Effector memory CD8-positive, alpha-beta T cell (primary cell): ENCODE measurements at regions not wholly inside any gene's neighbourhood (a gene's known extent, or its start where the extent isn't known, plus 50 kb on each side); places are given as distances from the start of the nearest gene placed in this dataset.
A peak's percentile ranks its signal among the peaks of the same experiment; 100 is the strongest.

ENCODE experiments used
- ATAC-seq: fragments of 150-1000 bp; cut with Tn5 transposase; replicated peaks from 2 replicates; pipeline ENCODE4 v1.10.0; 2021; ENCODE audit warnings: mild to moderate bottlenecking, moderate library complexity
- DNase-seq, 3 experiments: peaks; one replicate each; pipeline ENCODE4 v3.0.0; 2021
- H3K27ac Mint-ChIP-seq, 2 donors: one replicate each; pipeline ENCODE4 v1.8.0; 2022; ENCODE audit warnings: mild to moderate bottlenecking in 2 of 2, mixed read lengths in 2 of 2, moderate library complexity in 2 of 2
- H3K27me3 Mint-ChIP-seq, 2 donors: one replicate each; pipeline ENCODE4 v1.8.0; 2022; ENCODE audit warnings: mixed read lengths in 2 of 2
- H3K36me3 Mint-ChIP-seq: one replicate; pipeline ENCODE4 v1.8.0; 2022; ENCODE audit warnings: mild to moderate bottlenecking, moderate library complexity, mixed read lengths; ENCODE audit not compliant: insufficient read depth
- H3K4me1 Mint-ChIP-seq, 2 donors: one replicate each; pipeline ENCODE4 v1.8.0; 2022; ENCODE audit warnings: low read depth in 2 of 2, mixed read lengths in 2 of 2
- H3K4me3 Mint-ChIP-seq, 2 donors: one replicate each; pipeline ENCODE4 v1.8.0; 2022; ENCODE audit warnings: mild to moderate bottlenecking in 2 of 2, mixed read lengths in 2 of 2, moderate library complexity in 2 of 2
- H3K9me3 Mint-ChIP-seq, 2 donors: one replicate each; pipeline ENCODE4 v1.8.0; 2022; ENCODE audit warnings: mixed read lengths in 2 of 2

DNA sequence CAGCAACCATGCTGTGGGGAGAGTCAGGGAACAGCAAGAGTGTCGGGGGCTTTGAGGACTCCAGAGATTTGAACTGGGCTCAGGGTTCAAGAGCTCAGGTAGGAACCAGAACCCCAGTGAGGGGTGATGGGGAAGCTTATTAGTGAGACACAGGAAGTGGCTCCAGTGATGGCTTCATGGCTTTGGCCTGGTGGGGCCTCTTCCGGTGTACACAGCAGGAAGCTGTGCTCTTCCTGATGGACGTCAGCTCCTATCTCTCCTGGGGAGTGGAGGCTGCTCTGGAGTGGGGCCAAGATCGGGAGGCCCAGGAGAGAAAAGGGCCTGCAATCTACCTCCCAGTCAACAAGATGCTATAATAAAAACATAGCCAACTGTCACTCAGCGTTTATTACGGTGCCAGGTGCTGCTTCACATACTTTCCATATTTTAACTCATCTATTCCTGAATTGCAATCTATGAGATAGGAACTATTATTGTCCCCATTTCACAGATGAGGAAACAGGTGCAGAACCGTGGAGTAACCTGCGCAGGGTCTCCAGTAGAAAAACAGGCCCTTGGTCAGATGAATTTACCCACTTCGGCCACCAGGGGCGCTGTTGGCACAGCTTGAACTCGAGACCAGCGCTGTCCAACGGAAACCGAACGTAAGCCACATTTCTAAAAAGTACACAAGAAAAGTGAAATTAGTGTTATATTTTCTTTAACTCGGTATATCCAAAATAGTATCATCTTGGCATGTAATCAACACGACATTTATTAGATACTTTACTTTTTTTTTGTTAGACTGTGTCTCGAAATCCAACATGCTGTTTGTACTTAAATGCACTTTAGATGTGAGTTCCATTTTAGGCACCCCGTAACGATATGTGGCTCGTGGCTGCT, 63.6 kb upstream of the DLK1 start:
- Mint-ChIP-seq H3K27me3 (peaks cover 29 to 44% of the 10 kb centered on the region in 2 donors), H3K4me3 (no peak overlapping the region), H3K36me3 (no peaks in the 10 kb centered on the region), H3K27ac (peak overlapping the region in 1 of 2 donors; percentile 18), H3K9me3 (no peaks in the 10 kb centered on the region), H3K4me1 (peaks cover 0 to 8% of the 10 kb centered on the region in 2 donors)
- ATAC-seq (peak; percentile 49), DNase-seq (peak; percentile 46 to 53 (median 47))

DNA sequence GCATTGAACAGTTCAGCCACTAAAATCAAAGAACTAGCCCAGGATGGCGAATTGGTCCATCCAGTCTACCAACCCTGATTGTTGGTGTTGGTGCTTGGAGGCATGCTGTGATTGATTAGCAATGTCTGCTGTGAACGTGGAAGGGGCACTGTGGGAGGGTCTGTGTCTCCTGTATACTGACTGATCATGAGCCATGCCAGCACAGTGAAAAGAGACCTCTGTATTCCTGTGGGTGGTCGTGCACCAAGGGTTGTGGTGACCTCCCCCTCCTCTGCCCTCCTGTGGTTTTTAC, 63.0 kb upstream of the DLK1 start:
- ATAC-seq (no peak), DNase-seq (no peak)
- Mint-ChIP-seq H3K4me3 (no peak overlapping the region), H3K9me3 (no peaks in the 10 kb centered on the region), H3K4me1 (peaks cover 0 to 8% of the 10 kb centered on the region in 2 donors), H3K27me3 (peaks cover 29 to 50% of the 10 kb centered on the region in 2 donors), H3K36me3 (no peaks in the 10 kb centered on the region), H3K27ac (no peak overlapping the region)

DNA sequence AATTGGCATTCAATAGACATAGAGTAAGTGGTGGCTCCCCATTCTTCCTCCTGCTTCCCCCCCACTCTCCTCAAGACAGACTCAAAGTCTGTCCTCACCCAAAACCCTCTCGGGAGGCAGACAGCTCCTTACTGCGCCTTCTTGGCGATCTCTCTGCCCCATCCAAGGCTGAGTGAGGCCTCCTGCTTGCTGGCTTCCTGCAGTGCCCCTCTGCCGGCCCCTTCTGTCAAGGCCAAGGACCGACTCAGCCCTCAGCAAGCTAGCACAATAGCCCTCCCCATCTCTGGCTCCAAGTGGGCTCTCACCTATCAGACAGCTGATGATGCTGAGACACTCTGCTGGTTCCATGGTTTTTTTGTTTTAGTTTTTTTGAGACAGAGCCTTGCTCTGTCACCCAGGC, 62.5 kb upstream of the DLK1 start:
- Mint-ChIP-seq H3K4me3 (no peak overlapping the region), H3K27ac (no peak overlapping the region), H3K27me3 (peaks cover 29 to 55% of the 10 kb centered on the region in 2 donors), H3K9me3 (no peaks in the 10 kb centered on the region), H3K4me1 (peaks cover 0 to 8% of the 10 kb centered on the region in 2 donors), H3K36me3 (no peaks in the 10 kb centered on the region)
- ATAC-seq = no peak
- DNase-seq = no peak

DNA sequence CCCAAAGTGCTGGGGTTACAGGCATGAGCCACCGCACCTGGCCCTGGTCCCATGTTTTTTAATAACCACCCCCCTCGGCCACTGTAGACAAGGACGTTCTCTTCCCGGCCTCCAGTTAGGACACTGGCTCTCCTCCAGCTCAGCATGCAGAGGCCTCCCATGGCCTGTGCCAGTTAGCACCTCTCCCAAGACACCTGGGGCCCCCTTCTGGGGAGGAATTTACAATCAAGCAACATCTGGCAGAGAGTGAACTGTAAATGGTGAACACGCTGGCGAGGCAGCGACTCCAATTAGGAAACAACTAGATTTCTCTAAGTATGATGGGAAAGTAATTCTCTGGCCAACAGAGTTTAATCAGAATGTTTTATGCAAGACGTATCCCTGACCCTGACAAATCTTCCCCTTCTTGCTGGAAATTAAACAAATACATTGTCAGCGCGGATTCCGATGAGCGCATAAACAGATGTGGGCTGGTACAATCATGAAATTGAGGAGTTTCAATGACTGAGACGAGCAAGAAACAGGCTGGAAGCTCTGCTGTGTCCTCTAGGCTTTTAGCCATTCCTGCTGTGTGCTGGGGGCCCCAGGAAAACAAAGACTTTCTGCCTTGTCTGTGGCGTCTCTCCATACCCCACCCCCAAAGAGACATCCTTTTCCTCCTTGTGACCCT, 61.7 kb upstream of the DLK1 start:
- DNase-seq = no peak
- ATAC-seq = no peak
- no peaks in the 10 kb centered on the region for H3K36me3 Mint-ChIP-seq
- H3K27ac Mint-ChIP-seq = no peak overlapping the region
- peaks cover 0 to 8% of the 10 kb centered on the region in 2 donors for H3K4me1 Mint-ChIP-seq
- peaks cover 29 to 62% of the 10 kb centered on the region in 2 donors for H3K27me3 Mint-ChIP-seq
- H3K4me3 Mint-ChIP-seq = no peak overlapping the region
- H3K9me3 Mint-ChIP-seq = no peaks in the 10 kb centered on the region

DNA sequence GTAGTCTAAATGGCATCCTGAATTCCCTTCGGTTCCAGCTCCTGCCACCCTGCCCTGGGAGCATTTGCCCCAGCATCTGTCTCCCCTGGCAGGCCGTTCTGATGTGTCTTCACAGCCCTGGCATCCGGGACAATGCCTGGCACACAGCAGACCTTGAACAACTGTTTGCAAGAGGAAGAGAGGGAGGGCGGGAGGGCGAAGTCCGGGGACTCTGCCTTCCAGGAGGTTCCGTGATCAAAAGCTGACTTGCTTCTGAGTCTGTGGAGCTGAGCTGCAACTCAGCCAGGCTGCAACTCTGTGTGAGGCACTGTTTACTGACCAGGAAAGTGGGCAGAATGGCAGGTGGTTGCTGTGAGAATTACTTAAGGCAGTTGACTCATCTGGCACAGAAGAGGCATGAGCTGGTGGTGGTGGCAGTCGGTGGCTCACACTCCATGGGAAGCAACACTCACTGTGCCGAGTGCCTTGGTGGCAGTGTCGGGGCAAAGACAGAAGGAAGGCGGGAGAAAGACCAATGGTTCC, 61.1 kb upstream of the DLK1 start:
- Mint-ChIP-seq H3K4me1 (peaks cover 0 to 8% of the 10 kb centered on the region in 2 donors), H3K27me3 (peaks cover 29 to 65% of the 10 kb centered on the region in 2 donors), H3K36me3 (no peaks in the 10 kb centered on the region), H3K4me3 (no peak overlapping the region), H3K27ac (no peak overlapping the region), H3K9me3 (no peaks in the 10 kb centered on the region)
- DNase-seq = no peak
- ATAC-seq = no peak

DNA sequence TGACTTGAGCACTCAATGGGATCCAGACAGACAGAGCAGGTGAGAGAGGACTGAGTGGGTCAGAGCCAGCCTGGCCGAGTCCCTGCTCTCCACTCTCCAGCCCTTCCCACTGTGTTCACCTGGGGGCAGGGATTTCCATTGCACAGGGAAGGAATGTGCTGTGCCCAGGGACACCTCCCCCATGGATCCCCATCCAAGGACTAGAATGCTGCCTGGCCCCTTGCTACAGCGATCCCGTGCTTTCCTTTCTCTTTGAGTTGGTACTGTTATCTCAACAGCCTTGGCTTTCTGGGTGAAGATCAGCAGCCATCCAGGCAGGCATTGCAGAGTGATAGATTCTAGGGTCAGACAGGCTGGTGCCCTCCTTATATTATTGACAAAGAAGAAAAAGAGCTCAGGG, 60.3 kb upstream of the DLK1 start:
- no peak overlapping the region for H3K27ac Mint-ChIP-seq
- no peak overlapping the region for H3K4me3 Mint-ChIP-seq
- peaks cover 29 to 73% of the 10 kb centered on the region in 2 donors for H3K27me3 Mint-ChIP-seq
- no peak for ATAC-seq
- no peak for DNase-seq
- H3K9me3 Mint-ChIP-seq = no peaks in the 10 kb centered on the region
- H3K4me1 Mint-ChIP-seq = peaks cover 0 to 8% of the 10 kb centered on the region in 2 donors
- H3K36me3 Mint-ChIP-seq = no peaks in the 10 kb centered on the region

DNA sequence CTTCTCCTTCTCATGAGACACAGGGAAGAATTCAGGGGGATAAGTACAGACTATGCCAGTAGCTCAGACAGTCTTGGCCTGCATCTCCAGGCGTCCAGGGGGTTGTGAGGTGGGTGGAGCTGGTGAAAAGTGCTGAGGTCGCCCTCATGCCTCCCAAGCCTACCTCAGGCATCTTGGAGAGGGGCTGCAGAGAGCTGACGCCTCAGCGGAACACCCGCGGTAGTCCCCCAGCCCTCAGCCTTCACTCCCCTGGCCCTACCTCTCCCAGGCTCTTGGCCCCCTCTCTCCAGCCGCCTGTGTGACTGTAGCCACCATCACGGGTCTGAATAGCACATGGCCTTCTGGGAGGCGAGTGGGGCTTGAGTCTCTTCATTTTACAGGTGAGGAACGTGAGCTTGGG, 59.8 kb upstream of the DLK1 start:
- H3K36me3 Mint-ChIP-seq = no peaks in the 10 kb centered on the region
- no peak overlapping the region for H3K4me3 Mint-ChIP-seq
- peaks cover 33 to 78% of the 10 kb centered on the region in 2 donors for H3K27me3 Mint-ChIP-seq
- no peaks in the 10 kb centered on the region for H3K9me3 Mint-ChIP-seq
- DNase-seq (no peak), ATAC-seq (no peak)
- no peak overlapping the region for H3K27ac Mint-ChIP-seq
- H3K4me1 Mint-ChIP-seq = peaks cover 0 to 8% of the 10 kb centered on the region in 2 donors

DNA sequence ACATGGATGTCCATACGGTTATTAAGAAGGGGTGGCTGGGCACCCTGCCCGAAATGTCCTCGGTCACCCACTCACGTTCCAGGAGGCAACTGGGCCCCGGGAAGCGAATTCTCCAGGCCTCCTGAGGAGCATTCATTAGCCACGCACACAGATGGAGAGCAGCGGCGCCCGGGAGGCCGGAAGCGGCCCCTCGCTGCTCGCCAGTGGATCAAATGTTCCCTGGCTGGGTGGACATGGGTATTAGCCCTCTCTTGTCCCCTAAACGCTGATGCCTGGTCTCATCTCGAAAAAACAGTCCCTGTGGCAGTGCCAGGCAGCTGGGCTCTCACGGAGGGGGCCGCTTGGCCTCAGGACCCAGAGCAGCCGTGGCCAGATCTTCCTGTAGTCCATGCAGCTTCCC, 59.0 kb upstream of the DLK1 start:
- H3K9me3 Mint-ChIP-seq = no peaks in the 10 kb centered on the region
- DNase-seq (no peak), ATAC-seq (no peak)
- H3K36me3 Mint-ChIP-seq = no peaks in the 10 kb centered on the region
- peaks cover 39 to 86% of the 10 kb centered on the region in 2 donors for H3K27me3 Mint-ChIP-seq
- H3K4me1 Mint-ChIP-seq = peaks cover 0 to 8% of the 10 kb centered on the region in 2 donors
- no peak overlapping the region for H3K4me3 Mint-ChIP-seq
- no peak overlapping the region for H3K27ac Mint-ChIP-seq

DNA sequence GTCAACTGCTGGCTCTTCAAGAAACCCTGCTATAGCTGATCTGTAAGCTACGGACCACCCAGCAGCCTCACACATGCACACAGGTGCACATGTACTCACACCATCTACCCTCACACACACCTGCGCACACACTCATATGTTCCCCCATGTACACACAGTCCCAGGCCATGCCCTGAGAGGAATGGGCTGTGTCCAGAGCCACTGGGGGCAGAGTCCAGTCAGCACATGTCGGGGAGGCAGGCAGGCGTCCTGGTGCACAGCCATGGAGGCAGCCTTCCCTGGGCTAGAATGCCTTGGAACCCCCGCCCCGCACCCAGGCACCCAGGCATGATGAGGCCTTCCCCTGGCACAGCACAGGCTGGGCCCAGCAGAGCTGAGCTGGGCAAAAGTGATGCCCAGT, 58.3 kb upstream of the DLK1 start:
- no peak overlapping the region for H3K4me3 Mint-ChIP-seq
- no peak overlapping the region for H3K27ac Mint-ChIP-seq
- ATAC-seq = no peak
- H3K27me3 Mint-ChIP-seq = peaks cover 46 to 93% of the 10 kb centered on the region in 2 donors
- no peaks in the 10 kb centered on the region for H3K9me3 Mint-ChIP-seq
- peaks cover 3 to 10% of the 10 kb centered on the region in 2 donors for H3K4me1 Mint-ChIP-seq
- H3K36me3 Mint-ChIP-seq = no peaks in the 10 kb centered on the region
- no peak for DNase-seq

DNA sequence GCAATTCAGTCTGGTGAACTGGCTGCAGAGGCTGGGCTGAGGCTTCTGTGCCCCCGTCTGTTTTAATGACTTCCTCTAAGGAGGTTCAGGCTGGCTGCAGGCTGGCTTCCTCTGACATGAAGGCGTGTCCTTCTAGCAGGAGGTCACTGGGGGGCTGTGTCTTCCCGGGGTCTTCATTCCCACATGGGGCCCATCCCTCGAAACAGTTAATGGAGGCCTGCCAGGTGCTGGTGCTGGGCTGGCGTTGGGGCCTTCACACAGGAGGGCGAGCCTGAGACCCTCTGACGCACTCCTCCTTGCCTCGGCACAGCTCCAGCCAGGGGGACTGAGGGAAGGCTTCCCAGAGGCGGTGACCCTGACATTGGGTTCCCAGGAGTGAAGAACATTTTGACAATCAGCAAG, 57.7 kb upstream of the DLK1 start:
- DNase-seq (no peak), ATAC-seq (no peak)
- peaks cover 6 to 12% of the 10 kb centered on the region in 2 donors for H3K4me1 Mint-ChIP-seq
- H3K9me3 Mint-ChIP-seq = no peaks in the 10 kb centered on the region
- H3K27ac Mint-ChIP-seq = no peak overlapping the region
- peaks cover 53 to 97% of the 10 kb centered on the region in 2 donors for H3K27me3 Mint-ChIP-seq
- H3K4me3 Mint-ChIP-seq = no peak overlapping the region
- H3K36me3 Mint-ChIP-seq = no peaks in the 10 kb centered on the region

DNA sequence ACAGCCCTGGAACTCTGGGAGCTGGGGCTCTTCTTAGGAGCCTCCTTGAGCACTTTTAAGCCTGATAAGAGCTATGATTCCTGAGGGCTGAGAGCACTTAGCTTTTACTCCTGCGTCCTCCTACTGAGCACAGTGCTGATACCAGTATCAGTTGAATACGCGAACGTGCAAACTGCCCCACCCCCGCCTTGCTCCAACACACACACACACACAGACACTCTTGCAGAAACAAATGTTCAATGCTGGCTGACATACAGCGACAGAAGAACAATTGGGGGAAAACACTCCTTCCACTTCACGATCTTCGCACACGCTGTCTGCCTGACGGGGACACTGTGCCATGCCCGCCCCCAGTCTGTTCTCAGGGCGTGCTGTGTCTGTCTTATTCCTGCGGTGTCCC, 57.2 kb upstream of the DLK1 start:
- DNase-seq = no peak
- H3K9me3 Mint-ChIP-seq = no peaks in the 10 kb centered on the region
- H3K27me3 Mint-ChIP-seq = peaks cover 53 to 97% of the 10 kb centered on the region in 2 donors
- no peaks in the 10 kb centered on the region for H3K36me3 Mint-ChIP-seq
- no peak overlapping the region for H3K27ac Mint-ChIP-seq
- no peak for ATAC-seq
- no peak overlapping the region for H3K4me3 Mint-ChIP-seq
- peaks cover 6 to 9% of the 10 kb centered on the region in 2 donors for H3K4me1 Mint-ChIP-seq

DNA sequence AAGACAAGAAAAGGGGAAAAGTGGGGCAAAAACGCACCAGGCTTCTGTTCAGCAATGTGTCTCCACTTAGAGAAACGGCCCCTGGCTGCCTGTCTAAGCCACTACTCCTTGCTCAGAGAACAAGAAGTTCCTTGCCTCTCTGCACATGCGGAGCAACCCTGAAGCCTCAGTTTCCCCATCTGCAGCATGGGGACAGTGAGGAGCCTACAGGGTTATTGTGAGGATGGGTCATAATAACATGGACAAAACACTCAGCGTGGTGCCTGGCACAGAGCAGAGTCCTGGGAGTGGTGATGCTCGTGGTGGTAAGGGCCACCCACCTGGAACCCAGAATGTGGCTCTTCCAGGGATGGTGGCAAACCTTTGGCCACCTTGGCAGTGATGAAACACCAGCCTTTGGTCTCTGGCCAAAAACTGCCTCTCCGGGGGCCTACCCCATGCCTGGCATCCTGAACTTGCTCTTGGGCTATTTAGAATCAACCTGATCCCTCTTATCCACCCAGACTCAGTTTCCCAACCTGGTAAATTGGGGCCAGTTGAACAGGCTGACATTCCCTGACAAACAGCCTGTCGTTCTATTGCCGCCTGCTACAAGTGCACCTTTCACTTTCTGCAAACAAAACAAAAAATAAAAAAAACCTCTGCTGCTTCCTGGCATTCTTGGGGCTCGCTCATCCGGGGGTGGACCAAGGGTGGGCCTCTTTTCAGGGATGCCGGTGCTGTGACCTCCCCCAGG, 56.5 kb upstream of the DLK1 start:
- H3K4me3 Mint-ChIP-seq = no peak overlapping the region
- peaks cover 6 to 9% of the 10 kb centered on the region in 2 donors for H3K4me1 Mint-ChIP-seq
- no peak overlapping the region for H3K27ac Mint-ChIP-seq
- DNase-seq = no peak
- H3K9me3 Mint-ChIP-seq = no peaks in the 10 kb centered on the region
- no peak for ATAC-seq
- peaks cover 49 to 97% of the 10 kb centered on the region in 2 donors for H3K27me3 Mint-ChIP-seq
- H3K36me3 Mint-ChIP-seq = no peaks in the 10 kb centered on the region

DNA sequence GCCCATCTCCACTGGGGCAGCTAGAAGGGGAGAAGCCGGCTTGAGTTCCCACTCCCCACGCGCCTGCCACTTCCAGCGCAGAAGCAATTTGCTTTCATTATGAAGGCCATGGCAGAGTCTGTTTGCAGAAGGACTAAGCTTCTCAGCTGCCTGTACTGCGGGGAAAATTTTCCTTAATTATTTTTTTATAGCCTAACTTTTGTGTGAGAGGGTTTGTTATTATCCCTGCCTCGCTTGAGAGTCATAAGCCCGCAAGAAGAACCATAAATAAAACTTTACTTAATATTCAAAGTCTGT, 56.0 kb upstream of the DLK1 start:
- H3K4me1 Mint-ChIP-seq = peaks cover 6 to 9% of the 10 kb centered on the region in 2 donors
- no peak overlapping the region for H3K4me3 Mint-ChIP-seq
- DNase-seq = no peak
- H3K36me3 Mint-ChIP-seq = no peaks in the 10 kb centered on the region
- H3K27ac Mint-ChIP-seq = no peak overlapping the region
- no peak for ATAC-seq
- H3K9me3 Mint-ChIP-seq = no peaks in the 10 kb centered on the region
- H3K27me3 Mint-ChIP-seq = peaks cover 46 to 97% of the 10 kb centered on the region in 2 donors
